Testis (tissue), 2 donors: ENCODE measurements at regions not wholly inside any gene's neighbourhood (a gene's known extent, or its start where the extent isn't known, plus 50 kb on each side); places are given as distances from the start of the nearest gene placed in this dataset.

Experiments
- DNase-seq: peaks from one replicate; pipeline ENCODE4 v3.0.0-alpha.2; 2019
- H3K27ac ChIP-seq, 2 donors: fragments of 200-600 bp; sonication (generic); one replicate each; pipeline ENCODE4 v1.5.1; 2019
- H3K27me3 ChIP-seq: fragments of 200-600 bp; sonication (generic); one replicate; pipeline ENCODE4 v1.5.1; 2019
- H3K36me3 ChIP-seq: fragments of 200-600 bp; sonication (generic); one replicate; pipeline ENCODE4 v1.5.1; 2017; ENCODE audit warnings: low read depth; ENCODE audit errors: missing control alignments
- H3K4me1 ChIP-seq: fragments of 200-600 bp; sonication (generic); one replicate; pipeline ENCODE4 v1.5.1; 2019
- H3K4me3 ChIP-seq, 2 donors: fragments of 200-600 bp; sonication (generic); one replicate each; pipeline ENCODE4 v1.5.1; 2017 to 2019
- H3K9me3 ChIP-seq: fragments of 200-600 bp; sonication (generic); one replicate; pipeline ENCODE4 v1.5.1; 2017
- POLR2A ChIP-seq: fragments of 450-650 bp; IDR thresholded peaks from one replicate; pipeline ENCODE4 v1.6.1; 2017; ENCODE audit warnings: antibody characterized with exemption, mild to moderate bottlenecking, moderate library complexity
- WGBS, 2 donors: methylation state at CpG; one replicate each; pipeline ENCODE4 v1.1.5; 2018; 5-methylcytosine and 5-hydroxymethylcytosine counted together
- intact Hi-C: fragments of 100-400 bp; cut with DNase I; formaldehyde crosslinking; loops from one replicate; pipeline ENCODE4 v1.15.1; 2023; ENCODE audit warnings: low total_unique reads
- TF ChIP-seq, protein P1 (sequence below), 3 experiments: fragments of 450-650 bp in 2 of 3; fragments of 200-600 bp in 1 of 3; sonication (generic) in 1 of 3; IDR thresholded peaks; one replicate each; pipeline ENCODE4 v1.5.1; 2016 to 2019; ENCODE audit warnings: antibody characterized with exemption in 3 of 3, mild to moderate bottlenecking in 2 of 3, moderate library complexity in 1 of 3

GRCh38 chr10:91034042-91034441, 113.2 kb upstream of the ANKRD1 start:
- H3K36me3 ChIP-seq, result no peaks in the 10 kb centered on the region
- H3K27me3 ChIP-seq, result no peaks in the 10 kb centered on the region
- TF ChIP-seq, protein P1, sequence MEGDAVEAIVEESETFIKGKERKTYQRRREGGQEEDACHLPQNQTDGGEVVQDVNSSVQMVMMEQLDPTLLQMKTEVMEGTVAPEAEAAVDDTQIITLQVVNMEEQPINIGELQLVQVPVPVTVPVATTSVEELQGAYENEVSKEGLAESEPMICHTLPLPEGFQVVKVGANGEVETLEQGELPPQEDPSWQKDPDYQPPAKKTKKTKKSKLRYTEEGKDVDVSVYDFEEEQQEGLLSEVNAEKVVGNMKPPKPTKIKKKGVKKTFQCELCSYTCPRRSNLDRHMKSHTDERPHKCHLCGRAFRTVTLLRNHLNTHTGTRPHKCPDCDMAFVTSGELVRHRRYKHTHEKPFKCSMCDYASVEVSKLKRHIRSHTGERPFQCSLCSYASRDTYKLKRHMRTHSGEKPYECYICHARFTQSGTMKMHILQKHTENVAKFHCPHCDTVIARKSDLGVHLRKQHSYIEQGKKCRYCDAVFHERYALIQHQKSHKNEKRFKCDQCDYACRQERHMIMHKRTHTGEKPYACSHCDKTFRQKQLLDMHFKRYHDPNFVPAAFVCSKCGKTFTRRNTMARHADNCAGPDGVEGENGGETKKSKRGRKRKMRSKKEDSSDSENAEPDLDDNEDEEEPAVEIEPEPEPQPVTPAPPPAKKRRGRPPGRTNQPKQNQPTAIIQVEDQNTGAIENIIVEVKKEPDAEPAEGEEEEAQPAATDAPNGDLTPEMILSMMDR (IDR thresholded peaks at IDR 0.05), result no peak
- no peak for TF ChIP-seq POLR2A
- no peak overlapping the region for H3K4me3 ChIP-seq
- H3K4me1 ChIP-seq, result no peaks in the 10 kb centered on the region
- H3K27ac ChIP-seq, result no peak overlapping the region
- 82 to 83% methylated on average over 3 of the region's 3 CpGs for WGBS, 2 donors
- H3K9me3 ChIP-seq, result no peaks in the 10 kb centered on the region
- DNase-seq, result no peak
- intact Hi-C loops, result no loop called here

- Histone ChIP-seq H3K9me3 (no peaks in the 10 kb centered on the region), H3K36me3 (no peaks in the 10 kb centered on the region), H3K4me1 (no peaks in the 10 kb centered on the region), H3K27me3 (no peaks in the 10 kb centered on the region), H3K27ac (no peak overlapping the region), H3K4me3 (no peak overlapping the region)
- 25 to 38% methylated on average over 9 of the region's 9 CpGs for WGBS, 2 donors
- intact Hi-C loops, result no loop called here
- DNase-seq, result peak; percentile 67
- TF ChIP-seq, protein P1 (IDR thresholded peaks at IDR 0.05), result no peak
- no peak for TF ChIP-seq POLR2A
These were observed 113.7 kb upstream of the ANKRD1 start for GRCh38 chr10:91034494-91035159.

DNA sequence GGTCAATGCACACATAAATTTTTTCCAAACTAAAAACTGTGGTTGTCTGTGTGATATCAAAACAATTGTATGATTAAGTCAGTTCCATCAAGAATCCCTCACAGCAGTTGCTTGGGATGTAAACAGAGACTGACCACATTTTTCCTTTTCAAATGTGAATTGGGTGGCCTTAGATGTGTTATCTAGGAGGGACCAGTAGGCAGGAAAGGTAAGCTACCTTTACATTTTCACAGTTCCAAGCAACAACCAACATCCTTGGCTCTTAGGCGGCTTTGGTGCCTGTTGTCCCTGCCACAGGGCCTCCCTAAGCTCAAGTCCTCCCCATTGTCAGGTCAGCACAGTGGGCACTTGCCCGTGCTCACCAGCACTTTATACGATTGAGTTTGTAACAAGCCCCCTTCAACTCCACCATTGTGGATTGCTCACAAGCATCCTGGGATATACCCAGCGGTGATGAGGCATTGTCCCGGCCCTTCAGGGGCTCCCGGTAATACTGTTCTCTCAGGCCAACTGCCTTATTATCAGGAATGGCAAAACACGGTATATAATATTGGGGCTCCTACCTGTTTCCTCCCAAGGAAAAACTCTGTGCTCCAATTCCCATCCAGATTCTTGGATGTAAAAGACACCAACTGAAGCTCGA, 114.9 kb upstream of the ANKRD1 start:
- 85 to 94% methylated on average over 8 of the region's 8 CpGs for WGBS, 2 donors
- DNase-seq, result no peak
- Histone ChIP-seq H3K27ac (no peak overlapping the region), H3K9me3 (no peaks in the 10 kb centered on the region), H3K36me3 (no peaks in the 10 kb centered on the region), H3K4me3 (no peak overlapping the region), H3K4me1 (no peaks in the 10 kb centered on the region), H3K27me3 (no peaks in the 10 kb centered on the region)
- intact Hi-C loops, result no loop called here
- TF ChIP-seq POLR2A, result no peak
- TF ChIP-seq, protein P1 (IDR thresholded peaks at IDR 0.05), result no peak

- Histone ChIP-seq H3K27ac (no peak overlapping the region), H3K4me1 (no peaks in the 10 kb centered on the region), H3K36me3 (no peaks in the 10 kb centered on the region), H3K4me3 (no peak overlapping the region), H3K9me3 (no peaks in the 10 kb centered on the region), H3K27me3 (no peaks in the 10 kb centered on the region)
- no peak for DNase-seq
- WGBS, 2 donors, result 85 to 89% methylated on average over 2 of the region's 2 CpGs
- TF ChIP-seq, protein P1 (IDR thresholded peaks at IDR 0.05), result no peak
- no peak for TF ChIP-seq POLR2A
- intact Hi-C loops, result no loop called here
These were observed 116.0 kb upstream of the ANKRD1 start for GRCh38 chr10:91036807-91037411.
